HG03025 (cell line): ENCODE measurements at regions not wholly inside any gene's neighbourhood (a gene's known extent, or its start where the extent isn't known, plus 50 kb on each side); places are given as distances from the start of the nearest gene placed in this dataset.
"Not testable (repeated sequence)": the region's sequence is repeated elsewhere in the genome, so short reads cannot be mapped to it uniquely, and the experiment has no call there.

Source experiments
- ATAC-seq: cut with Tn5 transposase; IDR thresholded peaks from one replicate; pipeline ENCODE4 v1.9.1; 2021; ENCODE audit warnings: mild to moderate bottlenecking, moderate library complexity; ENCODE audit not compliant: unreplicated experiment, low FRiP score

- no peak for ATAC-seq
Observed at GRCh38 chrX:97995834-97996233, 1112.1 kb downstream of the RPA4 start.

GRCh38 chrX:98028691-98029090, 1145.0 kb downstream of the RPA4 start:
- ATAC-seq: no peak

- no peak for ATAC-seq
Observed at GRCh38 chrX:98029861-98030260, 1146.2 kb downstream of the RPA4 start.

- no peak for ATAC-seq
Observed at GRCh38 chrX:98057176-98057575, 1173.5 kb downstream of the RPA4 start.

GRCh38 chrX:98065151-98065550, 1181.4 kb downstream of the RPA4 start:
- no peak for ATAC-seq

- no peak for ATAC-seq
Observed at GRCh38 chrX:98067611-98068010, 1183.9 kb downstream of the RPA4 start.

GRCh38 chrX:98068024-98068580, 1184.4 kb downstream of the RPA4 start:
- ATAC-seq: no peak

GRCh38 chrX:98071331-98071730, 1187.6 kb downstream of the RPA4 start:
- no peak for ATAC-seq

GRCh38 chrX:98077440-98077839, 1193.7 kb downstream of the RPA4 start:
- no peak for ATAC-seq

- no peak for ATAC-seq
Observed at GRCh38 chrX:98111684-98112083, 1228.0 kb downstream of the RPA4 start.

GRCh38 chrX:98114021-98114420, 1230.3 kb downstream of the RPA4 start:
- ATAC-seq: no peak

- ATAC-seq: no peak
Observed at GRCh38 chrX:98141466-98141865, 1257.8 kb downstream of the RPA4 start.

- ATAC-seq: no peak
Observed at GRCh38 chrX:98191003-98191402, 1307.3 kb downstream of the RPA4 start.

GRCh38 chrX:98194036-98194435, 1310.3 kb downstream of the RPA4 start:
- ATAC-seq: no peak

- no peak for ATAC-seq
Observed at GRCh38 chrX:98203800-98204199, 1320.1 kb downstream of the RPA4 start.

GRCh38 chrX:98207947-98208346, 1324.2 kb downstream of the RPA4 start:
- ATAC-seq: no peak

- no peak for ATAC-seq
Observed at GRCh38 chrX:98231003-98231402, 1347.3 kb downstream of the RPA4 start.

- not testable (repeated sequence) for ATAC-seq
Observed at GRCh38 chrX:98240061-98240460, 1356.4 kb downstream of the RPA4 start.

- no peak for ATAC-seq
Observed at GRCh38 chrX:98263135-98263534, 1379.4 kb downstream of the RPA4 start.

GRCh38 chrX:98289726-98290125, 1406.0 kb downstream of the RPA4 start:
- no peak for ATAC-seq

GRCh38 chrX:98294310-98294709, 1410.6 kb downstream of the RPA4 start:
- ATAC-seq: no peak

GRCh38 chrX:98296129-98296528, 1412.4 kb downstream of the RPA4 start:
- ATAC-seq: no peak

- ATAC-seq: no peak
Observed at GRCh38 chrX:98299785-98300184, 1416.1 kb downstream of the RPA4 start.
